ENCODE measurements at regions not wholly inside any gene's neighbourhood (a gene's known extent, or its start where the extent isn't known, plus 50 kb on each side); places are given as distances from the start of the nearest gene placed in this dataset.
"Not testable (repeated sequence)": the region's sequence is repeated elsewhere in the genome, so short reads cannot be mapped to it uniquely, and the experiment has no call there.

DNA sequence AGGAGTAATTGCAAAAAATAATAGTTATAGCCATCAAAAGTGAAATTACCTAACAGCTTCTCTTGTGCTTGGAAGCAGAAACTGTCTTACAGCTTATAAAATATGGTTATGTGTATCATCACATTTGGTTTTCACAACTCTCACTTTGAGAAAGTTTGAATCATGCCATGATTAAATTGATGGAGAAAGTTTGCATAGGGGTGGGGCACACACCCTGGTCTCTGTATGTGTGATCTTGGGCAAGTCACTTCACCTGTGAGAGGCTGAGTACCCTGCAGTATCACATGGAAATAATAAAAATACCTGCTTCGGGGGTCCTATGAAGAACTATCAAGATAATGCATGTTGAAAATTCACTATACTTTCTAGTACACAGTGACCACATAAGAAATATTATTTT lies 471.4 kb downstream of the RAP2B start:
- in situ Hi-C loops (cut with HindIII; ENCODE audit: low sequenced_read_pairs): loop anchor here (5.0 kb wide), 1 partner anchor 64 kb away; no protein-coding TSS in a partner anchor
- TF ChIP-seq CTCF (IDR thresholded peaks at IDR 0.05; ENCODE audit: low read depth, low read length, missing control alignments): no peak
- DNase-seq (ENCODE audit: low read depth): no peak
- H3K4me3 ChIP-seq (ENCODE audit: low read depth, low read length): no peak overlapping the region

DNA sequence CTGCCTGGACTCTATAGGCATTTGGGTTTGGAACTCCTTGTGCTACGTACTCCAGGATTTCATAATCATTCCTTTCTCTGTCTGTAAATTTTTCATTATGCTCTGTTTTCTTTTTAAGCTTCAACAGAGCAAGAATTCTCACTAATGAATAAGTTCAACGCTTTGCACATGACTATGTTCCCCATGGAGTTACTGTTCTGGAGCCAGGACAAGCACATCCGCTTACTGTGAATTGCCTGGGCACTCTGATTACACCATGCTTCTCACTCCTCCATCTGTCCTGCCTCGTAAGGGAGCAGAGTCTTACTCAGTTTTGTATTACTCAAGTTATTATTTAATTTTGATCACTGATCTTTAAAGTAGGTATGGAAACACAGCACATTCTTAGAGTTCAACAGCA lies 472.7 kb downstream of the RAP2B start:
- H3K4me3 ChIP-seq (ENCODE audit: low read depth, low read length): no peak overlapping the region
- in situ Hi-C loops (cut with HindIII; ENCODE audit: low sequenced_read_pairs): loop anchor here (5.0 kb wide), 1 partner anchor 63 kb away; no protein-coding TSS in a partner anchor
- TF ChIP-seq CTCF (IDR thresholded peaks at IDR 0.05; ENCODE audit: low read depth, low read length, missing control alignments): no peak
- DNase-seq (ENCODE audit: low read depth): no peak

- in situ Hi-C loops (cut with HindIII; ENCODE audit: low sequenced_read_pairs): no loop called here
- no peak for TF ChIP-seq CTCF (IDR thresholded peaks at IDR 0.05; ENCODE audit: low read depth, low read length, missing control alignments)
- DNase-seq (ENCODE audit: low read depth): no peak
- H3K4me3 ChIP-seq (ENCODE audit: low read depth, low read length): no peak overlapping the region
These were observed 477.6 kb downstream of the RAP2B start for GRCh38 chr3:153639631-153640030.

DNA sequence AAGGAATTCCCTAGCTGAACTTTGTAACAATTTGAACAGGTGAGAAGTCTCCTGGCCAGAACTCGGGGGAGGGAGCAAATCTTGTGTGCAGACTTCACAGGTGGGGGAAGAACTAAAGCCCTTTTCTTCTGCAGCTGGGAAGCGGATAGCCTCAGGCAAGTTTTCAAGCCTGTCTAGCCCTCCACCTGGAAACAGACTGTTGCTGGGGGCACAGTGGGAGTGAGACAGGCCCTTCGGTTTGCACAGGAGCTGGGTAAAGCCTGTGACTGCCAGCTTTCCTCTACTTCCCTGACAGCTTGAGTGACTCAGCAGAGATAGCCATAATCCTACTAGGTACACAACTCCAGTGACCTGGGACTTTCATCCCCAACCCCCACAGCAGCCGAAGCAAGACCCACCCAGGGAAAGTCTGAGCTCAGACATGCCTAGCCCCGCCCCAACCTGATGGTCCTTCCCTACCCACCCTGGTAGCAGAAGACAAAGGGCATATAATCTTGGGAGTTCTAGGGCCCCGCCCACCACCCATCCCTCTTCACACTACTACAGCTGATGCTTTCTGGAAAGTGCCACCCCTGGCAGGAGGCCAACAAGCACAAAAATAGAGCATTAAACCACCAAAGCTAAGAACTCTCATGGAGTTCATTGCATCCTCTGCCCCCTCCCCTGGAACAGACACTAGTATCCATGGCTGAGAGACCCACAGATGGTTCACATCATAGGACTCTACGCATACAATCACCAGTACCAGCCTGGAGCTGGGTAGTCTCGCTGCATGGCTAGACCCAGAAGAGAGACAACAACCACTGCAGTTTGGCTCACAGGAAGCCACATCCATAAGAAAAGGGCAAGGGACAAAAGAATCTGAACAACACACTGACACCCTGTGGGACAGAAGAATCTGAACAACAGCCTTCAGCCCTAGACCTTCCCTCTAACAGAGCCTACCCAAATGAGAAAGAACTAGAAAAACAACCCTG lies 479.0 kb downstream of the RAP2B start:
- H3K4me3 ChIP-seq (ENCODE audit: low read depth, low read length): no peak overlapping the region
- in situ Hi-C loops (cut with HindIII; ENCODE audit: low sequenced_read_pairs): no loop called here
- DNase-seq (ENCODE audit: low read depth): no peak
- no peak for TF ChIP-seq CTCF (IDR thresholded peaks at IDR 0.05; ENCODE audit: low read depth, low read length, missing control alignments)

DNA sequence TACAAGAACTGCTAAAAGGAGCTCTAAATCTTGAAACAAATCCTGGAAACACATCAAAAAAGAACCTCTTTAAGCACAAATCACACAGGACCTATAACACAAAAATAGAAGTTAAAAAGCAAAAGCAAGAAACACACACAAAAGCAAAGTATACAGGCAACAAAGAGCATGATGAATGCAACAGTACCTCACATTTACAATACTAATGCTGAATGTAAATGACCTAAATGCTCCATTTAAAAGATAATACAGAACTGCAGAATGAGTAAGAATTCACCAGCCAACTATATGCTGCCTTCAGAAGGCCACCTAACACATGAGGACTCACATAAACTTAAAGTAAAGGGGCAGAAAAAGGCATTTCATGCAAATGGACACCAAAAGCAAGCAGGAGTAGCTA lies 478.6 kb upstream of the ARHGEF26 start:
- DNase-seq (ENCODE audit: low read depth); in situ Hi-C loops (cut with HindIII; ENCODE audit: low sequenced_read_pairs); H3K4me3 ChIP-seq (ENCODE audit: low read depth, low read length): not testable (repeated sequence)

- H3K4me3 ChIP-seq (ENCODE audit: low read depth, low read length); in situ Hi-C loops (cut with HindIII; ENCODE audit: low sequenced_read_pairs); DNase-seq (ENCODE audit: low read depth): not testable (repeated sequence)
These were observed 477.7 kb upstream of the ARHGEF26 start for GRCh38 chr3:153643471-153643870.

GRCh38 chr3:153649286-153649839 lies 471.8 kb upstream of the ARHGEF26 start:
- no peak for TF ChIP-seq CTCF (IDR thresholded peaks at IDR 0.05; ENCODE audit: low read depth, low read length, missing control alignments)
- in situ Hi-C loops (cut with HindIII; ENCODE audit: low sequenced_read_pairs): no loop called here
- no peak for DNase-seq (ENCODE audit: low read depth)
- no peak overlapping the region for H3K4me3 ChIP-seq (ENCODE audit: low read depth, low read length)

Measured in astrocyte of the cerebellum (primary cell).